OCI-LY7 (cell line): ENCODE measurements at regions not wholly inside any gene's neighbourhood (a gene's known extent, or its start where the extent isn't known, plus 50 kb on each side); places are given as distances from the start of the nearest gene placed in this dataset.

ENCODE experiments used
- BruUV-seq: library from RNA; stranded (reverse); fragments of 400-500 nt; replicated peaks from 2 replicates; lab custom pipeline; 2021; lab: Mats Ljungman, UMichigan
- CTCF ChIA-PET: fragments of 300-600 bp; sonication (Branson Sonifier 250); formaldehyde crosslinking; loops from one replicate; lab custom pipeline; 2022; ENCODE audit warnings: antibody characterized with exemption; ENCODE audit not compliant: unreplicated experiment; lab: Charles Lee
- POLR2A ChIA-PET: fragments of 300-600 bp; sonication (Branson Sonifier 250); formaldehyde crosslinking; loops from one replicate; lab custom pipeline; 2022; ENCODE audit warnings: antibody characterized with exemption; lab: Charles Lee
- DNase-seq: peaks from one replicate; pipeline ENCODE4 v3.0.0-alpha.2; 2015; ENCODE audit warnings: low spot score
- H2AFZ ChIP-seq: fragments of 200-600 bp; sonication (generic), shearing (Covaris generic); 2 replicates; pipeline ENCODE4 v1.6.1; 2014; ENCODE audit warnings: mild to moderate bottlenecking, antibody characterized with exemption, low read length, moderate library complexity
- H3K27ac ChIP-seq: fragments of 200-600 bp; sonication (generic); 2 replicates; pipeline ENCODE4 v1.5.1; 2014; ENCODE audit warnings: mixed run types, low read depth, mild to moderate bottlenecking, moderate library complexity, low read length, inconsistent platforms; ENCODE audit not compliant: poor library complexity, severe bottlenecking
- H3K36me3 ChIP-seq: fragments of 200-600 bp; sonication (generic); 2 replicates; pipeline ENCODE4 v1.6.1; 2014; ENCODE audit warnings: mild to moderate bottlenecking, antibody characterized with exemption, low read length, moderate library complexity, mixed read lengths; ENCODE audit not compliant: insufficient read depth
- H3K4me1 ChIP-seq: fragments of 200-600 bp; sonication (generic); 2 replicates; pipeline ENCODE4 v1.5.1; 2014; ENCODE audit warnings: mild to moderate bottlenecking, low read length; ENCODE audit not compliant: insufficient read depth, poor library complexity, severe bottlenecking
- H3K4me2 ChIP-seq: fragments of 200-600 bp; sonication (generic); 2 replicates; pipeline ENCODE4 v1.6.1; 2014; ENCODE audit warnings: mild to moderate bottlenecking, low read length
- H3K4me3 ChIP-seq: fragments of 200-600 bp; sonication (generic); 2 replicates; pipeline ENCODE4 v1.5.1; 2014; ENCODE audit warnings: mild to moderate bottlenecking, low read depth, low read length; ENCODE audit not compliant: poor library complexity, severe bottlenecking
- H3K79me2 ChIP-seq: fragments of 200-600 bp; sonication (generic); 2 replicates; pipeline ENCODE4 v1.6.1; 2016; ENCODE audit warnings: low read depth, mild to moderate bottlenecking, low read length, moderate library complexity, mixed read lengths; ENCODE audit not compliant: insufficient read depth
- H3K9me2 ChIP-seq: fragments of 200-600 bp; sonication (generic); 2 replicates; pipeline ENCODE4 v1.6.1; 2016; ENCODE audit warnings: mild to moderate bottlenecking, low read length, mixed read lengths; ENCODE audit not compliant: insufficient read depth
- H3K9me3 ChIP-seq: fragments of 200-600 bp; sonication (generic); 2 replicates; pipeline ENCODE4 v1.6.1; 2014; ENCODE audit warnings: mild to moderate bottlenecking, mixed run types, low read length, mixed read lengths
- H4K20me1 ChIP-seq: fragments of 200-600 bp; sonication (generic); 2 replicates; pipeline ENCODE4 v1.6.1; 2014; ENCODE audit warnings: mild to moderate bottlenecking, antibody characterized with exemption, low read length, moderate library complexity, mixed read lengths; ENCODE audit not compliant: insufficient read depth
- CTCF ChIP-seq: fragments of 200-600 bp; sonication (generic); conservative IDR thresholded peaks from 2 replicates; pipeline ENCODE4 v1.5.1; 2014; ENCODE audit warnings: mild to moderate bottlenecking, antibody characterized with exemption, low read length, moderate library complexity, mixed read lengths
- EZH2phosphoT487 ChIP-seq: fragments of 200-600 bp; sonication (generic); IDR thresholded peaks from 2 replicates; pipeline ENCODE4 v1.6.1; 2018; ENCODE audit warnings: low read depth, borderline replicate concordance, mild to moderate bottlenecking, mixed run types, antibody characterized with exemption, low read length, moderate library complexity, mixed read lengths
- intact Hi-C: fragments of 100-400 bp; cut with micrococcal nuclease; formaldehyde crosslinking; loops from one replicate; pipeline ENCODE4 v1.10.0; 2022; ENCODE audit not compliant: unreplicated experiment

GRCh38 chr7:26440233-26441001, 148.8 kb downstream of the SNX10 start:
- no peak overlapping the region; the same call in 1 of the 2 replicates for H2AFZ ChIP-seq
- H3K36me3 ChIP-seq, result no peaks in the 10 kb centered on the region
- ChIA-PET CTCF (no interaction called here), POLR2A (no interaction called here)
- no peaks in the 10 kb centered on the region for H3K9me3 ChIP-seq
- no peaks in the 10 kb centered on the region for H3K9me2 ChIP-seq
- no peak overlapping the region for H3K4me3 ChIP-seq
- no peaks in the 10 kb centered on the region for H3K4me1 ChIP-seq
- no peak for DNase-seq
- intact Hi-C loops, result no loop called here
- H3K79me2 ChIP-seq, result no peaks in the 10 kb centered on the region
- no peak overlapping the region for H3K27ac ChIP-seq
- no TSS peak for BruUV-seq
- H4K20me1 ChIP-seq, result no peaks in the 10 kb centered on the region
- no peak for TF ChIP-seq EZH2phosphoT487
- no peak for TF ChIP-seq CTCF
- H3K4me2 ChIP-seq, result no peak overlapping the region

- Histone ChIP-seq H3K9me3 (no peaks in the 10 kb centered on the region), H3K4me1 (no peaks in the 10 kb centered on the region), H4K20me1 (no peaks in the 10 kb centered on the region), H3K36me3 (no peaks in the 10 kb centered on the region), H2AFZ (no peak overlapping the region), H3K4me3 (no peak overlapping the region), H3K79me2 (no peaks in the 10 kb centered on the region), H3K4me2 (no peak overlapping the region), H3K27ac (no peak overlapping the region), H3K9me2 (no peaks in the 10 kb centered on the region)
- CTCF ChIA-PET, result no interaction called here
- no peak for TF ChIP-seq CTCF
- no peak for TF ChIP-seq EZH2phosphoT487
- no peak for DNase-seq
- no TSS peak for BruUV-seq
- POLR2A ChIA-PET, result no interaction called here
- intact Hi-C loops, result no loop called here
These were observed 149.4 kb downstream of the SNX10 start for GRCh38 chr7:26441002-26441521.

GRCh38 chr7:26441611-26442277, 150.1 kb downstream of the SNX10 start:
- no peaks in the 10 kb centered on the region for H3K79me2 ChIP-seq
- no peaks in the 10 kb centered on the region for H3K36me3 ChIP-seq
- TF ChIP-seq CTCF (no peak), EZH2phosphoT487 (no peak)
- ChIA-PET POLR2A (no interaction called here), CTCF (no interaction called here)
- no peaks in the 10 kb centered on the region for H3K4me1 ChIP-seq
- H3K9me2 ChIP-seq, result no peaks in the 10 kb centered on the region
- no peaks in the 10 kb centered on the region for H4K20me1 ChIP-seq
- H3K9me3 ChIP-seq, result no peaks in the 10 kb centered on the region
- H3K4me2 ChIP-seq, result no peak overlapping the region
- no peak overlapping the region for H3K27ac ChIP-seq
- no peak for DNase-seq
- BruUV-seq, result no TSS peak
- intact Hi-C loops, result no loop called here
- H3K4me3 ChIP-seq, result no peak overlapping the region
- H2AFZ ChIP-seq, result no peak overlapping the region
